ENCODE measurements at regions not wholly inside any gene's neighbourhood (a gene's known extent, or its start where the extent isn't known, plus 50 kb on each side); places are given as distances from the start of the nearest gene placed in this dataset.
"Not testable (repeated sequence)": the region's sequence is repeated elsewhere in the genome, so short reads cannot be mapped to it uniquely, and the experiment has no call there.

GRCh38 chr16:6726621-6727020, 606.0 kb upstream of the RBFOX1 start:
- DNase-seq, result no peak

GRCh38 chr16:6725634-6726331, 606.9 kb upstream of the RBFOX1 start:
- DNase-seq, result no peak

GRCh38 chr16:6725206-6725605, 607.4 kb upstream of the RBFOX1 start:
- not testable (repeated sequence) for DNase-seq

- DNase-seq, result no peak
These were observed 609.9 kb upstream of the RBFOX1 start for GRCh38 chr16:6722786-6723185.

- DNase-seq, result no peak
These were observed 618.1 kb upstream of the RBFOX1 start for GRCh38 chr16:6714510-6714909.

- no peak for DNase-seq
These were observed 622.9 kb upstream of the RBFOX1 start for GRCh38 chr16:6709736-6710135.

GRCh38 chr16:6708576-6709215, 623.9 kb upstream of the RBFOX1 start:
- DNase-seq, result no peak

GRCh38 chr16:6704306-6704930, 628.2 kb upstream of the RBFOX1 start:
- DNase-seq, result peak in 1 of 3 donors; percentile 8

GRCh38 chr16:6701096-6701495, 631.5 kb upstream of the RBFOX1 start:
- DNase-seq, result no peak

GRCh38 chr16:6698548-6698947, 634.1 kb upstream of the RBFOX1 start:
- no peak for DNase-seq

- DNase-seq, result no peak
These were observed 637.0 kb upstream of the RBFOX1 start for GRCh38 chr16:6695666-6696065.

- no peak for DNase-seq
These were observed 638.0 kb upstream of the RBFOX1 start for GRCh38 chr16:6694636-6695035.

GRCh38 chr16:6693418-6693817, 639.2 kb upstream of the RBFOX1 start:
- not testable (repeated sequence) for DNase-seq

GRCh38 chr16:6692874-6693273, 639.8 kb upstream of the RBFOX1 start:
- DNase-seq, result no peak

- no peak for DNase-seq
These were observed 641.9 kb upstream of the RBFOX1 start for GRCh38 chr16:6690741-6691140.

- DNase-seq, result no peak
These were observed 643.0 kb upstream of the RBFOX1 start for GRCh38 chr16:6689643-6690042.

- DNase-seq, result no peak
These were observed 645.1 kb upstream of the RBFOX1 start for GRCh38 chr16:6687593-6687992.

GRCh38 chr16:6684076-6684673, 648.5 kb upstream of the RBFOX1 start:
- peak in 1 of 3 donors; percentile 16 for DNase-seq

GRCh38 chr16:6682142-6682811, 650.4 kb upstream of the RBFOX1 start:
- peak in 1 of 3 donors; percentile 15 for DNase-seq

- no peak for DNase-seq
These were observed 654.1 kb upstream of the RBFOX1 start for GRCh38 chr16:6678586-6678985.

- DNase-seq, result no peak
These were observed 658.6 kb upstream of the RBFOX1 start for GRCh38 chr16:6674071-6674470.

GRCh38 chr16:6672507-6672906, 660.1 kb upstream of the RBFOX1 start:
- DNase-seq, result no peak

Data from muscle of back (tissue), 3 donors.